IPS-NIHi11 (cell line): ENCODE measurements at regions not wholly inside any gene's neighbourhood (a gene's known extent, or its start where the extent isn't known, plus 50 kb on each side); places are given as distances from the start of the nearest gene placed in this dataset.

ENCODE experiments used
- DNase-seq: peaks from one replicate; pipeline ENCODE4 v3.0.0; 2012; ENCODE audit warnings: mixed read lengths, low spot score

DNA sequence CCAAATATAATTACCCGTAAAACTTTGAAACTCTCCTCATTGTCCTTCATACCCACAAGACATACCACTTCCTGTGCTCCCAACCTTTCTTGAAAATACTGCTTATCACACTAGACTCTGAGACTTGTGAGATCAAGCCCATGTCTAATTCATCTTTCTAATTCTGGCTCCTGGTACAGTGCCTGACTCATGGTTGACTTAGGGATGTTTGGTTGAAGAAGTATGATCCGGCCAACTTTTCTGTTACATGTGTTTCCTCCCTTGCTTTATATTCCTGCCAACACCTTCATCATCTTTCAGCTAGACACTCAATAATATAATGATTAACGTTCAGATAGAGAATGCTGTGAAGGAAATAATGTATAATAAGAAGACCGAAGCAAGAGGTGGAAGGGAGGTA lies 58.2 kb downstream of the MEX3B start:
- no peak for DNase-seq

DNA sequence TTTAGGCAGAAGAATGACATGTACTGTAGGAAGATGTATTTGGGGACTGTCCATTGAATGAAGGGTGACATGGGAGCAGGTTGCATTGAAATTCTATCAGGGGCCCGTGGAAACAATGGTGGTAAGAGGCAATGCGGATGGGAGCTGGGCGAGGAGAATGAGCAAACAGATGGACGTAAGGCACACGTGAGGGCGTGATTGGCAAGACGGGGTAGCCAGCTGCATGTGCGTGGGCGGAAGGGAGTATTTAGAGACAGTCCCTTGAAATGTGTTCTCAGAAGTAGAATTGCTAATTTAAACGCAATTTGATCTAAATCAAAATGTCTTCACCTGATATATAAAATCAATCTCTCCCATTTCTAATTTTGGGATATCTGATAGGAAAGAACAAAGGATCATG lies 62.3 kb downstream of the MEX3B start:
- no peak for DNase-seq

DNA sequence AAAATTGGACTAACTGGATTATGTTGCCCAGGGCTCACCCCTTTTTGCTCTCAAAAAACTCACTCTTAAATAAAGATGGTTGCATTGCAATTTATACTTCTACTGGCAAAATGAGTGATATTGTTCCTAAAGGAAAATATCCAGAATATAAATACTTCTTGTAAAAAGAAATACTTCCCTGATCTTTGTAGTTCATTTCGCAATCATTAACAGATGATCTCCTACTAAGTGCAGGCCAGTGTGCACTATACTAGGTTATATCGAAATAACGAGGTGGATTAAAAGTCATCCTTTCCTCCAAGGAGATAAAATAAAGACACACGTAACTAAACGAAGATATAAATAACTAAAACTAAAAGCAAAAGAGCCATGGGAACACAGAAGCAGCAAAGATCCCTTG lies 63.0 kb downstream of the MEX3B start:
- DNase-seq, result no peak

- no peak for DNase-seq
Observed at GRCh38 chr15:81981908-81982307, 63.9 kb downstream of the MEX3B start.

DNA sequence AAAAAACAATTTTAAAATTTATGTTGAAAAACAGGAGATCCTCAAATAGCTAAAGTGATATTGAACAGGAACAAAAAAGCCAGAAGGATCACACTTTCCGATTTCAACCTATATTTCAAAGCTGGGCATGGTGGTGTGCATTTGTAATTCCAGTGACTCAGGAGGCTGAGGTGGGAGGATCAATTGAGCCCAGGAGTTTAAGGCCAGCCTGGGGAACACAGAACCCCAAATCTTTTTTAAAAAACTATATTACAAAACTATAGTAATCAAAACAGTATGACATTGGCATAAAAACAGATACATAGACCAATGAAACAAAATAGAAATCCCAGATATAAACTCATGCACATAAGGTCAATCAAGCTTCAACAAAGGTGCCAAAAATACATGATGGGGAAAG lies 68.4 kb downstream of the MEX3B start:
- DNase-seq, result no peak

GRCh38 chr15:81968691-81969090 lies 77.1 kb downstream of the MEX3B start:
- DNase-seq, result no peak

GRCh38 chr15:81966631-81967030 lies 79.2 kb downstream of the MEX3B start:
- DNase-seq, result no peak

DNA sequence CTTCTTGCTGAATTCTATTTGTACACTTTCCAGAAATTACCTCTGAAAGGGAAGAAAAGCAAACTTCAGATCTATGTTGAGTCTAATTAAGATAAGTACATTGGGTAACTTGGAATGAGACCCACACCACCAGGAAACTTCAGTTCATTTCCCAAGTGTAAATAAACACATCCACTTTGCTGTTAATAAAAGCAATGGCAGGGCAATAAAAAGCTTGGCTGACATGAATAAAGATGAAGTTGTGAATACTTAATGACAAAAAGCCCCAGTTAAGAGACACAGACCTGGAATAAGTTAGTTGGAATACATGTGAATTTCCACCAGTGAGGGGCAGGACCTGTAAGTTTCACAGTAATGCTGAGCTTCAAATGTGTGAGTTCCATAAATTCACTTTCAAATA lies 83.3 kb downstream of the MEX3B start:
- DNase-seq, result no peak

DNA sequence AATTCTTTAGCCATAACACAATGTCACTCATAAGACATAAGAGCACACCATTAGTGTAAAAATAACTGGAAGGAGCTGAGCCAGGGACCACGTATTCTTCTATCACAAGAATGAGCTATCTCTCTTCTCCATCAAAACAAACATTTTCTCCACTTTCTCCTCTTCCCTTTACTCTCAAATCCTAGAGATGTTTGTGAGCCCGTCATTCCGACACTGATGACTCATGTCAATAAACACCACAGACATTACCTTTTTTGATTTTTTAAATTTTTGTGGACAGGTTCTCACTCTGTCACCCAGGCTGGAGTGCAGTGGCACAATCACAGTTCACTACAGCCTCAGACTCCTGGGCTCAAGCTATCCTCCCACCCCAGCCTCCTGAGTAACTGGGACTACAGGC lies 86.6 kb downstream of the MEX3B start:
- no peak for DNase-seq

GRCh38 chr15:81957698-81958097 lies 88.1 kb downstream of the MEX3B start:
- DNase-seq, result no peak

GRCh38 chr15:81955382-81956062 lies 90.3 kb downstream of the MEX3B start:
- DNase-seq, result no peak

DNA sequence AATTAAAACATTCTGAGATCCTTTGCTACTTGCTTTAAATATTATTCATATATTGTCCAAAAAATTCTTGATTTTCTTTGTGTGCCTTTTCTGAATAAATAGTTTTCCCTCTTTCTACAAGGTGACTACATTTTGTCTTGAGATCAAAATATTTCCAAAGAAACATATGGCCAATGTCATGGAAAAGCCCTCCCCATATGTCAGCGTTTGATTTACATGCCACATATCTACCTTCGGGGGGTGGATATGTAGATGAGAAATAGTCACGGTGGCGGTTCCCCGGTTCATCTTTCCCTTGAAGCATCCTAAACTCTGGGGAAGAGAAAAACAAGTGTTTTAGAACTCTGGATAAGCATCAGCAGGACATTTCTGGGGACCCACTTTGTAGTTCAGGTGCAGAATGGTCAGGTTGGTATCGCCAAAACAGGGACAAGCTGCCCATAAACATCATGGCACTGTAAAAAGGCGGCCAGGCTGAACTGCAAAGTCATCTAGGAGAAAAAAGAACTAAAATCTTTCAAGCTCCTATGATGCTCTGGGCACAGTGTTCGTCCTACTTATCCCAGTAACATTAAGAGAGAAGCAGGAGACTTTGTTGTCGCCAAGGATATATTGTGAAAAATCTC lies 91.5 kb downstream of the MEX3B start:
- no peak for DNase-seq

- DNase-seq, result peak; percentile 17
Observed at GRCh38 chr15:81950841-81951414, 94.9 kb downstream of the MEX3B start.

- no peak for DNase-seq
Observed at GRCh38 chr15:81948751-81949150, 97.1 kb downstream of the MEX3B start.

- no peak for DNase-seq
Observed at GRCh38 chr15:81948222-81948621, 97.6 kb downstream of the MEX3B start.

DNA sequence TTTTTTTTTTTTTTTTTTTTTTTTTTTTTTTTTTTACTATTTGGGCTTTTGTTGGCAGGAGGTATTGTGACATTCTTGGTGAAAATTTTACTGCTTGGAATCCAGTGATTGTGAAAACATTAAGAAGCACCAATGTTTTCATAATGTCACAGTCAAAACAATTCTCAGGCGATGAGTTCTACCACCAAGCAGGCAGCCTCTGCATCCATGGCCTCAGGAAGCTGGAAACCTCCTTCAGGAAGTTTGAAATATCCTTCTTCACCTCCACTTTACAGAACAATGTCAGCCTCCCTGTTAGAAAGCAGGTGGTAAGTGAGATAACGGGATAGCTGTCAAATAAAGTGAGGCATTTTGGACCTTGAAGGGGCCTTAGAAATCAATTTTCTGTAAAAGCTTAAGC lies 98.3 kb downstream of the MEX3B start:
- DNase-seq, result no peak

GRCh38 chr15:81945014-81945615 lies 100.7 kb downstream of the MEX3B start:
- DNase-seq, result no peak

GRCh38 chr15:81942655-81943195 lies 103.1 kb downstream of the MEX3B start:
- no peak for DNase-seq

- no peak for DNase-seq
Observed at GRCh38 chr15:81942157-81942556, 103.7 kb downstream of the MEX3B start.

- DNase-seq, result no peak
Observed at GRCh38 chr15:81941479-81941878, 104.3 kb downstream of the MEX3B start.

DNA sequence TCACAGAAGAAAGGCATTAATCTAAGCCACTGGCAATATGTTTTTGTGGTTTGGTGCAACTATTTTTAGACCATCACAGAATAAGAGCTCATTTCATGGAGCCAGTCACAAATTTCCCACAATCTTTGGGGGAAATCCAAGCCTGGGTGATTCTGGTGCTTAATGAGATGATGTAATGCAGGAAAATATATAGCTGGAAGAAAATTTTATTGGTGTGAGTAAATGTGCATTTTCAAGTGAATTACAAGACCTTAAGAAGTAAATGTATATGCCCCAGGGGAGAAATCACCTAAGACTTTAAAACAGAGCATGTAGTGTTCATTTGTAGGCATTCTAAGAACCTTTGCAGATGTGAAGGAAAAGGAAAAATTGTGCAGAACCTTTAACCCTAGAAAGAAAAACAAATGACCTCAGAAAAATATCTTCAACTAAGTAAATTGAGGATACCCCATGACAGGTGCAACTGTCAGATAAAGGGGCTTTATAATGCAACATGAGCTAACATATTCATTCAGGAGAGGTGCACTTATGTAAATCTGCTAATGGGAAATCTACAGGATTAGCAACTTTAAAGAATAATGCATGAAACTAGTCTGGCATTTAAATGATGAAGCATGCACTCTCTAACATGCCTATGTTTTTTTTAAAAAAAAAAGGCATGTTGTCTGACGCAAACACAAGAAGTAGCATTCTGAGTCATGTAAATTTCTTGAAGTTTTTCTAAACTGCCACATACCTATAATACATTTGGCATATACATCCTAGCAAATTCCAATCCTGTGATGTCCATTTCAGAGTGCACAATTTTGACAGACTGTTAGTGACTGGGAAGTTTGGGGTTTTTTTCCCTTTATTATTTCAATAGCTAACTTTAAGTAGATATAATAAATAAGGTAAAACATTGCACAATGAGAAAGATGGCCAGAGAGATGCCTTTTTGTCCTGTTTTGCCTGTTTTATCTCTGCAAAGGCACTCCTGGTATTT lies 105.1 kb downstream of the MEX3B start:
- no peak for DNase-seq
